H1 (cell line): ENCODE measurements at regions not wholly inside any gene's neighbourhood (a gene's known extent, or its start where the extent isn't known, plus 50 kb on each side); places are given as distances from the start of the nearest gene placed in this dataset.

Experiments
- CTCF ChIA-PET: fragments of 300-600 bp; sonication (Branson Sonifier 250); formaldehyde crosslinking; loops from one replicate; lab custom pipeline; 2021; ENCODE audit not compliant: partially characterized antibody; lab: Charles Lee
- POLR2A ChIA-PET: fragments of 300-600 bp; sonication (Branson Sonifier 250); formaldehyde crosslinking; loops from one replicate; lab custom pipeline; 2021; ENCODE audit warnings: inconsistent platforms; ENCODE audit not compliant: partially characterized antibody; lab: Charles Lee
- DNase-seq, 2 experiments: peaks; one replicate each; pipeline versions ENCODE4 v3.0.0 to v3.0.0-alpha.2; 2010 to 2022; ENCODE audit warnings: low spot score in 2 of 2, low read depth in 1 of 2, mixed read lengths in 1 of 2
- FAIRE-seq: peaks from 2 replicates; lab custom pipeline; 2011; peaks lifted over from hg19 to GRCh38; lab: Jason Lieb, UNC
- H2AFZ ChIP-seq: 2 replicates; pipeline ENCODE4 v1.8.1; 2012; ENCODE audit warnings: low read length, inconsistent platforms
- H2AK5ac ChIP-seq: 2 replicates; pipeline ENCODE4 v1.6.1; 2013; ENCODE audit warnings: low read depth, low read length
- H2BK120ac ChIP-seq: replicated peaks from 2 replicates; pipeline ENCODE3; 2013; ENCODE audit warnings: low read depth, low read length, inconsistent platforms
- H2BK12ac ChIP-seq: 2 replicates; pipeline ENCODE4 v1.6.1; 2013; ENCODE audit warnings: low read depth, low read length
- H2BK15ac ChIP-seq: 2 replicates; pipeline ENCODE4 v1.6.1; 2013; ENCODE audit warnings: low read length
- H2BK20ac ChIP-seq: 2 replicates; pipeline ENCODE4 v1.6.1; 2013; ENCODE audit warnings: low read length
- H2BK5ac ChIP-seq: 2 replicates; pipeline ENCODE4 v1.6.1; 2013; ENCODE audit warnings: low read depth, low read length
- H3K14ac ChIP-seq: 2 replicates; pipeline ENCODE4 v1.6.1; 2013; ENCODE audit warnings: inconsistent platforms; ENCODE audit not compliant: insufficient read length
- H3K18ac ChIP-seq: 2 replicates; pipeline ENCODE4 v1.6.1; 2013; ENCODE audit warnings: low read length; ENCODE audit errors: extremely low read depth
- H3K23ac ChIP-seq: 2 replicates; pipeline ENCODE4 v1.6.1; 2013; ENCODE audit warnings: inconsistent platforms; ENCODE audit not compliant: insufficient read length
- H3K23me2 ChIP-seq: 2 replicates; pipeline ENCODE4 v1.6.1; 2013; ENCODE audit warnings: low read depth, low read length
- H3K27ac ChIP-seq: 2 replicates; pipeline ENCODE4 v1.6.1; 2011; ENCODE audit warnings: low read depth, low read length, inconsistent platforms
- H3K27me3 ChIP-seq, 4 experiments: replicated peaks in 1 of 4; 1 replicate in 1 of 4; 2 replicates in 3 of 4; pipeline versions ENCODE4 v1.6.1 to v1.8.1; 2011 to 2013; ENCODE audit warnings: low read length in 3 of 4, mild to moderate bottlenecking in 3 of 4, inconsistent platforms in 2 of 4, mixed read lengths in 2 of 4, moderate library complexity in 1 of 4; ENCODE audit not compliant: control insufficient read depth in 3 of 4, insufficient read depth in 3 of 4; ENCODE audit errors: extremely low read depth in 1 of 4
- H3K36me3 ChIP-seq, 4 experiments: 2 replicates each; pipeline versions ENCODE4 v1.6.1 to v1.8.1; 2011 to 2013; ENCODE audit warnings: mild to moderate bottlenecking in 4 of 4, low read length in 3 of 4, moderate library complexity in 2 of 4, control low read depth in 1 of 4, inconsistent platforms in 1 of 4; ENCODE audit not compliant: insufficient read depth in 4 of 4, control insufficient read depth in 2 of 4
- H3K4ac ChIP-seq: replicated peaks from 2 replicates; pipeline ENCODE3; 2013; ENCODE audit warnings: low read length, low read depth, mixed read lengths, inconsistent platforms; ENCODE audit not compliant: insufficient read length
- H3K4me1 ChIP-seq, 4 experiments: replicated peaks in 1 of 4; 1 replicate in 1 of 4; 2 replicates in 3 of 4; pipeline versions ENCODE4 v1.6.1 to v1.8.1; 2011 to 2013; ENCODE audit warnings: low read length in 3 of 4, inconsistent platforms in 2 of 4, mixed read lengths in 1 of 4; ENCODE audit not compliant: insufficient read depth in 4 of 4, control insufficient read depth in 3 of 4
- H3K4me2 ChIP-seq, 2 experiments: 2 replicates each; pipeline versions ENCODE4 v1.6.1 to v1.8.1; 2011 to 2013; ENCODE audit warnings: low read depth in 2 of 2, low read length in 2 of 2, control low read depth in 1 of 2, inconsistent platforms in 1 of 2, mild to moderate bottlenecking in 1 of 2; ENCODE audit not compliant: insufficient read depth in 1 of 2
- H3K4me3 ChIP-seq, 4 experiments: fragments of 200-600, 300-600 bp in 1 of 4; sonication (generic), shearing (Covaris generic), sonication (Bioruptor Twin) in 1 of 4; 2 replicates each; pipeline versions ENCODE4 v1.5.1 to v1.8.1; 2011 to 2016; ENCODE audit warnings: low read length in 4 of 4, low read depth in 3 of 4, control low read depth in 2 of 4, inconsistent platforms in 2 of 4, mild to moderate bottlenecking in 2 of 4, mixed read lengths in 1 of 4, moderate library complexity in 1 of 4; ENCODE audit not compliant: insufficient read depth in 2 of 4; ENCODE audit errors: extremely low read depth in 1 of 4
- H3K56ac ChIP-seq: replicated peaks from 2 replicates; pipeline ENCODE3; 2013; ENCODE audit warnings: low read depth, mild to moderate bottlenecking, mixed read lengths, low read length, inconsistent platforms; ENCODE audit not compliant: insufficient read length
- H3K79me1 ChIP-seq: 2 replicates; pipeline ENCODE4 v1.6.1; 2013; ENCODE audit warnings: low read depth, low read length, control low read depth
- H3K79me2 ChIP-seq, 2 experiments: 2 replicates each; pipeline versions ENCODE4 v1.6.1 to v1.8.1; 2012 to 2013; ENCODE audit warnings: low read length in 2 of 2, mild to moderate bottlenecking in 2 of 2, inconsistent platforms in 1 of 2; ENCODE audit not compliant: insufficient read depth in 2 of 2, control insufficient read depth in 1 of 2
- H3K9ac ChIP-seq, 4 experiments: replicated peaks in 1 of 4; 1 replicate in 1 of 4; 2 replicates in 3 of 4; pipeline versions ENCODE4 v1.6.1 to v1.8.1; 2011 to 2013; ENCODE audit warnings: low read depth in 3 of 4, low read length in 3 of 4, control low read depth in 2 of 4, mild to moderate bottlenecking in 2 of 4, moderate library complexity in 2 of 4, inconsistent platforms in 1 of 4; ENCODE audit errors: extremely low read depth in 1 of 4
- H3K9me3 ChIP-seq, 2 experiments: 2 replicates each; pipeline versions ENCODE4 v1.6.1 to v1.8.1; 2012 to 2013; ENCODE audit warnings: mild to moderate bottlenecking in 2 of 2, moderate library complexity in 2 of 2, control low read depth in 1 of 2, inconsistent platforms in 1 of 2, low read depth in 1 of 2, low read length in 1 of 2, mixed read lengths in 1 of 2; ENCODE audit not compliant: insufficient read depth in 2 of 2
- H4K20me1 ChIP-seq, 2 experiments: replicated peaks in 1 of 2; 2 replicates each; pipeline versions ENCODE3 to v1.8.1; 2011 to 2013; ENCODE audit warnings: inconsistent platforms in 2 of 2, low read length in 2 of 2, mild to moderate bottlenecking in 1 of 2; ENCODE audit not compliant: insufficient read depth in 2 of 2, control insufficient read depth in 1 of 2
- H4K5ac ChIP-seq: 2 replicates; pipeline ENCODE4 v1.6.1; 2013; ENCODE audit warnings: low read length, low read depth, mixed read lengths, inconsistent platforms; ENCODE audit not compliant: insufficient read length
- H4K8ac ChIP-seq: 2 replicates; pipeline ENCODE4 v1.8.0; 2013; ENCODE audit warnings: mild to moderate bottlenecking, moderate library complexity, low read length, inconsistent platforms; ENCODE audit not compliant: insufficient read depth; ENCODE audit errors: extremely low read depth
- H4K91ac ChIP-seq: replicated peaks from 2 replicates; pipeline ENCODE3; 2013; ENCODE audit warnings: low read length, mixed read lengths, inconsistent platforms; ENCODE audit not compliant: insufficient read length
- CEBPB ChIP-seq: IDR thresholded peaks from 2 replicates; pipeline ENCODE4 v1.6.1; 2012; ENCODE audit warnings: low read depth, low read length
- CHD1 ChIP-seq: IDR thresholded peaks from 2 replicates; pipeline ENCODE4 v1.6.1; 2012; ENCODE audit warnings: low read depth, low read length, improper control_type of control experiment
- CREB1 ChIP-seq: IDR thresholded peaks from 2 replicates; pipeline ENCODE4 v1.6.1; 2012; ENCODE audit warnings: inconsistent platforms
- JUN ChIP-seq: IDR thresholded peaks from 2 replicates; pipeline ENCODE4 v1.6.1; 2011; ENCODE audit warnings: low read depth, mild to moderate bottlenecking, improper control_type of control experiment, low read length
- NRF1 ChIP-seq: IDR thresholded peaks from 2 replicates; pipeline ENCODE4 v1.6.1; 2011; ENCODE audit warnings: mild to moderate bottlenecking, low read depth, low read length, improper control_type of control experiment
- RNF2 ChIP-seq: fragments of 200-900, 300-1000 bp; sonication (generic); IDR thresholded peaks from 2 replicates; pipeline ENCODE4 v1.7.1; 2016; ENCODE audit warnings: borderline replicate concordance, low read depth, mild to moderate bottlenecking, antibody characterized with exemption, low read length; ENCODE audit not compliant: poor library complexity, severe bottlenecking; ENCODE audit errors: missing control alignments
- SIN3A ChIP-seq, 2 experiments: IDR thresholded peaks in 1 of 2; conservative IDR thresholded peaks in 1 of 2; 2 replicates each; pipeline ENCODE4 v1.6.1; 2011 to 2012; ENCODE audit warnings: low read length in 2 of 2, improper control_type of control experiment in 1 of 2, low read depth in 1 of 2, mild to moderate bottlenecking in 1 of 2
- SP2 ChIP-seq: IDR thresholded peaks from 2 replicates; pipeline ENCODE4 v1.6.1; 2012; ENCODE audit warnings: mild to moderate bottlenecking, low read length, inconsistent platforms
- SUZ12 ChIP-seq: fragments of 200-600 bp; sonication (generic); IDR thresholded peaks from 2 replicates; pipeline ENCODE4 v1.6.1; 2012; ENCODE audit warnings: mild to moderate bottlenecking, inconsistent platforms, low read length, moderate library complexity, mixed read lengths
- TEAD4 ChIP-seq: IDR thresholded peaks from 2 replicates; pipeline ENCODE4 v1.6.1; 2012; ENCODE audit warnings: low read depth, low read length, inconsistent platforms, mixed read lengths
- YY1 ChIP-seq: IDR thresholded peaks from 2 replicates; pipeline ENCODE4 v1.6.1; 2011; ENCODE audit warnings: low read depth, mild to moderate bottlenecking, low read length
- WGBS, 2 experiments: shearing (Covaris generic) in 1 of 2; methylation state at CpG; one replicate each; pipeline versions ENCODE4 v1.1.6 to v1.1.7; 2013 to 2015; ENCODE audit warnings: low lambda C conversion rate in 2 of 2, mixed read lengths in 2 of 2, inconsistent platforms in 1 of 2, low coverage in 1 of 2, missing lambda C conversion rate in 1 of 2; ENCODE audit not compliant: insufficient replicate concordance in 2 of 2, insufficient coverage in 1 of 2, insufficient read length in 1 of 2; ENCODE audit errors: extremely low coverage in 1 of 2, missing lambda C conversion rate in 1 of 2; 5-methylcytosine and 5-hydroxymethylcytosine counted together

- H3K79me2 ChIP-seq = no peaks in the 10 kb centered on the region
- H3K23me2 ChIP-seq = no peaks in the 10 kb centered on the region
- ChIA-PET CTCF (no interaction called here), POLR2A (no interaction called here)
- H3K56ac ChIP-seq = no peak overlapping the region
- no peak overlapping the region for H2BK5ac ChIP-seq
- H3K4me1 ChIP-seq = no peaks in the 10 kb centered on the region
- no peaks in the 10 kb centered on the region for H4K20me1 ChIP-seq
- H3K27me3 ChIP-seq = peaks cover 0 to 1% (median 0%) of the 10 kb centered on the region in 4 experiments; a peak in 1 of 7 replicates
- H4K8ac ChIP-seq = no peak overlapping the region
- H3K18ac ChIP-seq = no peak overlapping the region
- no peak overlapping the region for H2BK15ac ChIP-seq
- H3K23ac ChIP-seq = no peak overlapping the region
- no peak overlapping the region for H3K4me3 ChIP-seq
- H2BK20ac ChIP-seq = no peak overlapping the region
- H4K5ac ChIP-seq = no peak overlapping the region
- DNase-seq (no peak), FAIRE-seq (no peak)
- H3K14ac ChIP-seq = no peak overlapping the region
- H4K91ac ChIP-seq = no peak overlapping the region
- no peak overlapping the region for H3K27ac ChIP-seq
- H3K4ac ChIP-seq = no peak overlapping the region
- H3K79me1 ChIP-seq = no peaks in the 10 kb centered on the region
- TF ChIP-seq SP2 = no peak
- no peak for TF ChIP-seq RNF2
- TF ChIP-seq NRF1 = no peak
- TF ChIP-seq CHD1 = no peak
- TF ChIP-seq TEAD4 = no peak
- TF ChIP-seq CREB1 = no peak
- no peak for TF ChIP-seq SIN3A (conservative IDR thresholded peaks at IDR 0.05 in 1 of 2, IDR thresholded peaks at IDR 0.05 in 1 of 2; ENCODE audit: low read depth in 1 of 2, low read length in 2 of 2)
- no peak for TF ChIP-seq YY1
- TF ChIP-seq JUN = no peak
- no peak for TF ChIP-seq CEBPB
- TF ChIP-seq SUZ12 = no peak
- no peak overlapping the region for H2BK120ac ChIP-seq
- no peak overlapping the region for H2AK5ac ChIP-seq
- H3K36me3 ChIP-seq = no peaks in the 10 kb centered on the region
- H2BK12ac ChIP-seq = no peak overlapping the region
- H3K9ac ChIP-seq = no peak overlapping the region
- no peak overlapping the region for H2AFZ ChIP-seq
- no peak overlapping the region for H3K4me2 ChIP-seq
- no peaks in the 10 kb centered on the region for H3K9me3 ChIP-seq
- 91% methylated on average over 2 of the region's 2 CpGs; no CpG with 5 or more reads in 1 of the 2 experiments for WGBS, 2 experiments
These were observed 587.8 kb upstream of the PCDH20 start for GRCh38 chr13:62003452-62003851.
